Dermis blood vessel endothelial cell (primary cell): ENCODE measurements at regions not wholly inside any gene's neighbourhood (a gene's known extent, or its start where the extent isn't known, plus 50 kb on each side); places are given as distances from the start of the nearest gene placed in this dataset.

Experiments
- DNase-seq: peaks from one replicate; pipeline ENCODE4 v3.0.0; 2010

- DNase-seq: peak; percentile 74
These were observed 50.4 kb upstream of the KDR start for GRCh38 chr4:55175779-55176231.

GRCh38 chr4:55176497-55176896 lies 51.1 kb upstream of the KDR start:
- peak; percentile 20 for DNase-seq

- peak; percentile 39 for DNase-seq
These were observed 52.1 kb upstream of the KDR start for GRCh38 chr4:55177461-55177860.

- peak; percentile 93 for DNase-seq
These were observed 53.0 kb upstream of the KDR start for GRCh38 chr4:55178226-55179005.

- peak; percentile 42 for DNase-seq
These were observed 55.9 kb upstream of the KDR start for GRCh38 chr4:55181010-55182005.

GRCh38 chr4:55183926-55184599 lies 58.7 kb upstream of the KDR start:
- DNase-seq: peak; percentile 96

- peak; percentile 50 for DNase-seq
These were observed 59.5 kb upstream of the KDR start for GRCh38 chr4:55184600-55185523.

GRCh38 chr4:55186123-55186522 lies 60.7 kb upstream of the KDR start:
- DNase-seq: peak; percentile 48

- peak; percentile 72 for DNase-seq
These were observed 61.3 kb upstream of the KDR start for GRCh38 chr4:55186700-55187099.

- DNase-seq: peak; percentile 76
These were observed 88.8 kb upstream of the KDR start for GRCh38 chr4:55214172-55214571.

- peak; percentile 15 for DNase-seq
These were observed 89.7 kb upstream of the KDR start for GRCh38 chr4:55215087-55215486.

GRCh38 chr4:55216863-55217635 lies 91.7 kb upstream of the KDR start:
- peak; percentile 32 for DNase-seq

GRCh38 chr4:55218041-55218440 lies 92.6 kb upstream of the KDR start:
- peak; percentile 28 for DNase-seq

GRCh38 chr4:55237839-55238238 lies 108.2 kb upstream of the SRD5A3 start:
- no peak for DNase-seq

- no peak for DNase-seq
These were observed 107.6 kb upstream of the SRD5A3 start for GRCh38 chr4:55238407-55238806.

- DNase-seq: no peak
These were observed 104.6 kb upstream of the SRD5A3 start for GRCh38 chr4:55241461-55241860.

- DNase-seq: no peak
These were observed 103.5 kb upstream of the SRD5A3 start for GRCh38 chr4:55242506-55242905.

- DNase-seq: peak; percentile 80
These were observed 98.5 kb upstream of the SRD5A3 start for GRCh38 chr4:55247521-55247920.

- no peak for DNase-seq
These were observed 97.3 kb upstream of the SRD5A3 start for GRCh38 chr4:55248756-55249155.

GRCh38 chr4:55249476-55249875 lies 96.6 kb upstream of the SRD5A3 start:
- DNase-seq: no peak

GRCh38 chr4:55251342-55251741 lies 94.7 kb upstream of the SRD5A3 start:
- DNase-seq: peak; percentile 15
